SIG-M5 (cell line): ENCODE measurements at regions not wholly inside any gene's neighbourhood (a gene's known extent, or its start where the extent isn't known, plus 50 kb on each side); places are given as distances from the start of the nearest gene placed in this dataset.

Experiments
- DNase-seq: peaks from one replicate; lab custom pipeline; 2025; lab: John Stamatoyannopoulos, UW

- no peak for DNase-seq
These were observed 49.8 kb upstream of the ADORA2B start for GRCh38 chr17:15894913-15895658.
